AG09309 (cell line): ENCODE measurements at regions not wholly inside any gene's neighbourhood (a gene's known extent, or its start where the extent isn't known, plus 50 kb on each side); places are given as distances from the start of the nearest gene placed in this dataset.

ENCODE experiments used
- DNase-seq: peaks from one replicate; pipeline ENCODE4 v3.0.0-alpha.2; 2010; ENCODE audit warnings: low read depth
- H3K4me3 ChIP-seq: 2 replicates; pipeline ENCODE4 v1.5.1; 2011; ENCODE audit warnings: mild to moderate bottlenecking, low read depth, low read length, moderate library complexity; ENCODE audit not compliant: control insufficient read depth
- TF ChIP-seq, protein P1 (sequence below): IDR thresholded peaks from 2 replicates; pipeline ENCODE4 v1.5.1; 2011; ENCODE audit warnings: mild to moderate bottlenecking, low read depth, low read length, inconsistent platforms; ENCODE audit not compliant: insufficient read depth, control insufficient read depth; ENCODE audit errors: missing control alignments

DNA sequence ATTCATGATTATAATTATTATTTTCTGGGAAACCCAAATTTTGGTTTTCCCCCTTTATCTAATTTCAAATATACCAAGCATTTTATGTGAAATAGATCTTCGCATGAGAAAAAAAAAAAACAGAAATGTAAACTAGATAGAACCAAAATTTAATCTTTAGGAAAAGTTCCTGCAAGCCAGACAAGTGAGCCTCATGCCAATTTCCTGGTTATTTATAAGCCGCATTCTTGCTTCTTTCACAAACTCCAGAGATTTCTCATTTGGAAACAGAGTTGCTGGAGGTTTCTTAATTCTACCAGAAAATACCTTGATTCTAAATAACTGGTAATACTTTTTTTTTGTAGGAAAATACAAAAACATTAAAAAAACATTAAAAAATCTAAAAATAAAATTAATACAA is 690.4 kb upstream of the IGFBP3 start:
- DNase-seq: no peak
- H3K4me3 ChIP-seq: no peak overlapping the region
- TF ChIP-seq, protein P1, sequence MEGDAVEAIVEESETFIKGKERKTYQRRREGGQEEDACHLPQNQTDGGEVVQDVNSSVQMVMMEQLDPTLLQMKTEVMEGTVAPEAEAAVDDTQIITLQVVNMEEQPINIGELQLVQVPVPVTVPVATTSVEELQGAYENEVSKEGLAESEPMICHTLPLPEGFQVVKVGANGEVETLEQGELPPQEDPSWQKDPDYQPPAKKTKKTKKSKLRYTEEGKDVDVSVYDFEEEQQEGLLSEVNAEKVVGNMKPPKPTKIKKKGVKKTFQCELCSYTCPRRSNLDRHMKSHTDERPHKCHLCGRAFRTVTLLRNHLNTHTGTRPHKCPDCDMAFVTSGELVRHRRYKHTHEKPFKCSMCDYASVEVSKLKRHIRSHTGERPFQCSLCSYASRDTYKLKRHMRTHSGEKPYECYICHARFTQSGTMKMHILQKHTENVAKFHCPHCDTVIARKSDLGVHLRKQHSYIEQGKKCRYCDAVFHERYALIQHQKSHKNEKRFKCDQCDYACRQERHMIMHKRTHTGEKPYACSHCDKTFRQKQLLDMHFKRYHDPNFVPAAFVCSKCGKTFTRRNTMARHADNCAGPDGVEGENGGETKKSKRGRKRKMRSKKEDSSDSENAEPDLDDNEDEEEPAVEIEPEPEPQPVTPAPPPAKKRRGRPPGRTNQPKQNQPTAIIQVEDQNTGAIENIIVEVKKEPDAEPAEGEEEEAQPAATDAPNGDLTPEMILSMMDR: no peak

DNA sequence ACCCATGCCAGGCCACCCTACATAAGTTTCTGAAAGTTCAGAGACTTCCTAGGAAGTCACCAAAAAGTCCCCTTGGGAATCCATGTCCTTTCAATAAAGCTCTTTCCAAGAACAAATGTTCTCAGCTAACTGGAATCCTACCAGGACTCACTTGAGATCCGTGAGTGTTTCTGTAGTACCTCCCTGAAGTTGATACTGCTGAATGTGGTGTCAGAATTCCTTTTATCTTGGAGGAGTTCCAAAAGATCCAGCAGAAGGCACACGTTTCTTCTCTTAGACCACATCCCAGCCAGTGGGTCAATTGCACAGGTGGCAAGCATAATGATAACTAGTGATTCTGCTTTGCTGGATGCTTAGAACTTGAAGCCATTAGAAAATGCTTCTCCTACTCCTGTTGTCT is 689.7 kb upstream of the IGFBP3 start:
- TF ChIP-seq, protein P1: no peak
- no peak overlapping the region for H3K4me3 ChIP-seq
- DNase-seq: no peak

DNA sequence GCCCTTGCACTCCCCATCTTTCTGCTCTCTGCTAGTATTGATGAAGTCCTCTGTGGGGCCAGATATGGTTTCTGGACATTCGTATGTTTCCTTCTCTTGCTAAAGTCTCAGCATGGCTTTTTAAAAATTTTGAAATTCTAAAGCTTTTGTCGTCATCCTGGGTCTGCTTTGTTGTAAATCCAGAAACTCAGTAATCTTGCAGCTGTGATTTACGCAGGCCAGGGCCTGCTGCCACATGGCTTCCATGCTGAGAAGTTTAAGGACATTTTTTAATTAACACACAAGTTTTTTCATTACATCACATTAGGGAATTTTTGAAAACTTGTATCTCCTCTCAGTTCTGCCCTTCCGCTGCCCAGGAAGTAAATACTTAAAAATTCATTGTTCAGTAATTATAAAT is 686.1 kb upstream of the IGFBP3 start:
- no peak for DNase-seq
- TF ChIP-seq, protein P1: no peak
- H3K4me3 ChIP-seq: no peak overlapping the region

DNA sequence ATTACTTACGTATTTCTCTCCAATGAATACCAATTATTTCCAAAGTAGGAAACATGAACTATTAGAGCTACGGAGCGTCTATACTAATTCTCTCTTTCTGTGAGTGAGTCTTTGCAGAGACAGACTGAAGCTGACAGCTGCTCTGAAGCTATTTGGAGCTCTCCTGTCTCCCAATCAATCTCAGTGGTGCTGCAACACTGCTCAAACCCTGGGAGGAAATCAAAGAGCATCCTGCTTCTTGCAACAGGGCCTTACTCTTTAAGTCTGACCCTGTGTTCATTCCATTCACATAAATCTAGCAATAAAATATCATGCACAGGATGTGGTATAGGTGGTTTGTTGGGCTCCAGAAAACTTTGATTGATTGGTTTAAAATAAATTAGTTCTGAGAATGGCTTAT is 685.7 kb upstream of the IGFBP3 start:
- no peak overlapping the region for H3K4me3 ChIP-seq
- no peak for DNase-seq
- TF ChIP-seq, protein P1: no peak

DNA sequence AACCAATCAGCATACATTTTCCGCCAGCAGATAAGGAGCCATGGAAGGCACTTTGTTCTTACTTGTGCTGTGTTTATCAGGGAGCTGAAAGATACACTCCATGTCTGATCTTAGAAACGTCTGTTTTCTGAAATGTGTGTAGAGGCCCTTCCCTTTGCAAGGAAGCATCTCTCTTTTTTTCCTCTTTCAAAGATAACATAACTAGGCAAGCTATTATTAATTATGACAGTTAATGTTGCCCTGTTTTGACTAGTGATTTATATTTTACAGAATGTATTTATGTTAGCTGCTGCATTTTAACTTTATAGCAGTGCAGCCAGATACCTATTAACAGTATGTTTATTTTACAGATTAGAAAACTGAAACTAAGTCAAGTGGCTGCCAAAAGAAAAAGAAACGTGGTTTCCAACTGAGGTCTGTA is 683.2 kb upstream of the IGFBP3 start:
- no peak overlapping the region for H3K4me3 ChIP-seq
- TF ChIP-seq, protein P1: no peak
- DNase-seq: no peak

DNA sequence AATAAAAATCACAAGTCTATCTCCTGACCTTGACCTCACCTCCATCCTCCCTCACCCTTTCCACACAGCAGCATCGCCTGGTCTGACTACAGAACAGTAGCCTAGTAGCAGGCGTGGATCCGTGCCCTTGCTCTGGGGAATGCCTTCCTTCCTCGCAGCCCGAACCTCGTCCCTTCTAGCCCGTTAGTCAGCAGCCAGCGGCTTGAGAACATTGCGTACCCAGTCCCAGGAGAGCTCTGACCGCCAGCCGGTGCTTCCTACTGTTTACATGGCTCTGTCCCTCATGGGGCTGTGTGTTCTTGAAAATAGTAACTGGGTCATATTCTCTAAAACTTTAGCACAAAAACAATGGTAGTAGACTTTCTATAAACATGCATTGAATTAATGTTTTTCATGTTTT is 682.7 kb upstream of the IGFBP3 start:
- DNase-seq: no peak
- no peak overlapping the region for H3K4me3 ChIP-seq
- TF ChIP-seq, protein P1: no peak

DNA sequence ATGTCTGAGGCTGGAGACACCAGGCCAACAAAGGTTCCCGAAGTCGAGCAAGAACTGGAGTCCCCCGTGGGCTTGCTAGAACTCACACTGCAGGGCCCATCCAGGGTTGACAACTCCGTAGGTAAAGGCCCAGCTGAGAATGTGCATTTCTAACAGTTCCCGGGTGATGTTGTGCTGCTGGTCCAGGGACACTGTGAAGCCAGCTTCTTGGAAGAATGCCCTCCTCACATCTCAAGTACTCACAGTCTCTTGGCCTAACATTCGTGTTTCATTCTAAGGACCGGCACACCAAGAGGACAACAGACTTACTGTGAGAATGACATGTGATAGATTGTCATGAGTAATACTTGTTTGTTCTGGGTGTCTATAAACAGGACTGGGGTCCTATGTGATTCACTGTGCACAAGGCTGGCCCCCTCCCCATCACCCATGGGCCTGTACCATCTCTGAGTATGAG is 682.3 kb upstream of the IGFBP3 start:
- no peak overlapping the region for H3K4me3 ChIP-seq
- no peak for DNase-seq
- TF ChIP-seq, protein P1: no peak
